SK-MEL-5 (cell line): ENCODE measurements at regions not wholly inside any gene's neighbourhood (a gene's known extent, or its start where the extent isn't known, plus 50 kb on each side); places are given as distances from the start of the nearest gene placed in this dataset.
"Not testable (repeated sequence)": the region's sequence is repeated elsewhere in the genome, so short reads cannot be mapped to it uniquely, and the experiment has no call there.

ENCODE experiments used
- DNase-seq: peaks from one replicate; pipeline ENCODE4 v3.0.0-alpha.2; 2016; ENCODE audit warnings: low read depth, low spot score
- in situ Hi-C: cut with HindIII; loops from 2 replicates; pipeline ENCODE4 v1.10.0; 2016; ENCODE audit warnings: low sequenced_read_pairs, high pct_unique_total_duplicates, low pct_unique_long_range_greater_than_20kb

GRCh38 chr1:60822252-60822651 is 260.1 kb upstream of the NFIA start:
- DNase-seq: no peak
- in situ Hi-C loops: no loop called here

- DNase-seq: no peak
- in situ Hi-C loops: no loop called here
Measured at GRCh38 chr1:60821156-60821555, 261.2 kb upstream of the NFIA start.

GRCh38 chr1:60818969-60819701 is 263.2 kb upstream of the NFIA start:
- in situ Hi-C loops: no loop called here
- no peak for DNase-seq

GRCh38 chr1:60813071-60813470 is 269.3 kb upstream of the NFIA start:
- in situ Hi-C loops: no loop called here

GRCh38 chr1:60809204-60809980 is 273.0 kb upstream of the NFIA start:
- no peak for DNase-seq
- in situ Hi-C loops: no loop called here

More at GRCh38 chr1:60813071-60813470, 269.3 kb upstream of the NFIA start:
- peak; percentile 11 for DNase-seq

- no peak for DNase-seq
- in situ Hi-C loops: no loop called here
Measured at GRCh38 chr1:60808676-60809075, 273.7 kb upstream of the NFIA start.

GRCh38 chr1:60802884-60803283 is 279.5 kb upstream of the NFIA start:
- in situ Hi-C loops: no loop called here
- DNase-seq: no peak

- in situ Hi-C loops: no loop called here
Measured at GRCh38 chr1:60797351-60797750, 285.0 kb upstream of the NFIA start.

GRCh38 chr1:60791226-60791625 is 291.1 kb upstream of the NFIA start:
- DNase-seq: no peak
- in situ Hi-C loops: no loop called here

More at GRCh38 chr1:60797351-60797750, 285.0 kb upstream of the NFIA start:
- no peak for DNase-seq

GRCh38 chr1:60773099-60773498 is 309.3 kb upstream of the NFIA start:
- in situ Hi-C loops, DNase-seq: not testable (repeated sequence)

- no peak for DNase-seq
- in situ Hi-C loops: no loop called here
Measured at GRCh38 chr1:60769082-60769481, 313.3 kb upstream of the NFIA start.

- peak; percentile 62 for DNase-seq
- in situ Hi-C loops: no loop called here
Measured at GRCh38 chr1:60765204-60765603, 317.2 kb upstream of the NFIA start.

- in situ Hi-C loops: no loop called here
- no peak for DNase-seq
Measured at GRCh38 chr1:60764489-60764888, 317.9 kb upstream of the NFIA start.

- DNase-seq: no peak
- in situ Hi-C loops: no loop called here
Measured at GRCh38 chr1:60763741-60764140, 318.6 kb upstream of the NFIA start.

GRCh38 chr1:60762911-60763310 is 319.4 kb upstream of the NFIA start:
- DNase-seq: no peak
- in situ Hi-C loops: no loop called here

GRCh38 chr1:60762176-60762575 is 320.2 kb upstream of the NFIA start:
- no peak for DNase-seq
- in situ Hi-C loops: no loop called here

GRCh38 chr1:60759291-60759690 is 323.1 kb upstream of the NFIA start:
- no peak for DNase-seq
- in situ Hi-C loops: no loop called here

GRCh38 chr1:60757485-60757884 is 324.9 kb upstream of the NFIA start:
- no peak for DNase-seq
- in situ Hi-C loops: no loop called here
